Heart left ventricle (tissue), 16 donors: ENCODE measurements at regions not wholly inside any gene's neighbourhood (a gene's known extent, or its start where the extent isn't known, plus 50 kb on each side); places are given as distances from the start of the nearest gene placed in this dataset.

Source experiments
- ATAC-seq, 4 donors: fragments of 200-7000 bp; cut with Tn5 transposase; one replicate each; pipeline ENCODE4 v1.9.1; 2020 to 2022; ENCODE audit warnings: moderate library complexity in 4 of 4, mild to moderate bottlenecking in 3 of 4, moderate number of reproducible peaks in 1 of 4
- DNase-seq, 5 donors: peaks; one replicate each; pipeline ENCODE4 v3.0.0-alpha.2; 2020
- H3K27ac ChIP-seq, 12 donors: fragments of 200-600 bp; sonication (generic) in 4 of 12; one replicate each; pipeline versions ENCODE4 v1.5.0 to v1.8.0; 2016 to 2022; ENCODE audit warnings: mild to moderate bottlenecking in 2 of 12
- H3K27me3 ChIP-seq, 9 donors: fragments of 200-600 bp; sonication (generic) in 2 of 9; one replicate each; pipeline versions ENCODE4 v1.5.1 to v1.8.0; 2016 to 2022; ENCODE audit warnings: mild to moderate bottlenecking in 3 of 9
- H3K36me3 ChIP-seq, 9 donors: fragments of 200-600 bp; sonication (generic) in 2 of 9; one replicate each; pipeline versions ENCODE4 v1.5.0 to v1.8.0; 2018 to 2022; ENCODE audit warnings: mild to moderate bottlenecking in 2 of 9
- H3K4me1 ChIP-seq, 12 donors: fragments of 200-600 bp; sonication (generic) in 4 of 12; one replicate each; pipeline versions ENCODE4 v1.5.0 to v1.8.0; 2016 to 2022; ENCODE audit warnings: mild to moderate bottlenecking in 3 of 12
- H3K4me3 ChIP-seq, 12 donors: fragments of 200-600 bp; sonication (generic) in 4 of 12; one replicate each; pipeline versions ENCODE4 v1.5.0 to v1.8.0; 2017 to 2022; ENCODE audit warnings: mild to moderate bottlenecking in 9 of 12, moderate library complexity in 4 of 12
- H3K9me3 ChIP-seq, 12 donors: fragments of 200-600 bp; sonication (generic) in 4 of 12; one replicate each; pipeline versions ENCODE4 v1.5.0 to v1.8.0; 2016 to 2022; ENCODE audit warnings: mild to moderate bottlenecking in 1 of 12
- POLR2A ChIP-seq, 2 donors: fragments of 450-650 bp; IDR thresholded peaks; one replicate each; pipeline ENCODE4 v1.6.1; 2017; ENCODE audit warnings: antibody characterized with exemption in 2 of 2, mild to moderate bottlenecking in 2 of 2, moderate library complexity in 2 of 2
- WGBS, 4 donors: extraction: QIAGEN DNeasy Blood & Tissue Kit in 2 of 4; methylation state at CpG; one replicate each; pipeline versions ENCODE4 v1.1.5 to v1.1.7; 2013 to 2018; 5-methylcytosine and 5-hydroxymethylcytosine counted together
- intact Hi-C, 10 donors: fragments of 100-400 bp; cut with DNase I; formaldehyde crosslinking; loops; one replicate each; pipeline versions ENCODE4 v1.11.1 to v1.14.2; 2022
- TF ChIP-seq, protein P1 (sequence below), 12 donors: fragments of 200-600 bp; sonication (generic) in 4 of 12; IDR thresholded peaks; one replicate each; pipeline versions ENCODE4 v1.5.0 to v1.8.0; 2018 to 2022; ENCODE audit warnings: antibody characterized with exemption in 12 of 12, mild to moderate bottlenecking in 5 of 12
- donor health status: ischemic (EF 13 %, LVEDD 7.1; RV severe dilation, severe dysfunction).
- donor health status: healthy with polysubstance abuse.
- donor health status: DM: no; HTN: yes; CAD: no.
- donor health status: DM: no; HTN: no; CAD: no.
- donor health status: ischemic (EF 25% LVEDD 6.9; RV normal size, moderate dysfunction).
- donor health status: ischemic (EF 25% LVEDD 5.7; RV mildly dilated, moderate dysfunction).
- donor health status: healthy.
- donor health status: DM: yes; HTN: yes; CAD: no.
- donor health status: ischemic (EF 35%, LVEDD 5.7; RV mildly dilated, moderate dysfunction).
- donor health status: nonischemic (EF 11% LVEDD 7.7; RV severe dilation, severe dysfunction).
- donor health status: DM: yes; HTN: yes; CAD: no.
- donor health status: PGD.
- donor health status: ischemic (EF 29% LVEDD 5.4; RV normal size, mild dysfunction).
- donor health status: nonischemic (EF 23%, LVEDD 6.1; RV moderate dilation, normal function).

DNA sequence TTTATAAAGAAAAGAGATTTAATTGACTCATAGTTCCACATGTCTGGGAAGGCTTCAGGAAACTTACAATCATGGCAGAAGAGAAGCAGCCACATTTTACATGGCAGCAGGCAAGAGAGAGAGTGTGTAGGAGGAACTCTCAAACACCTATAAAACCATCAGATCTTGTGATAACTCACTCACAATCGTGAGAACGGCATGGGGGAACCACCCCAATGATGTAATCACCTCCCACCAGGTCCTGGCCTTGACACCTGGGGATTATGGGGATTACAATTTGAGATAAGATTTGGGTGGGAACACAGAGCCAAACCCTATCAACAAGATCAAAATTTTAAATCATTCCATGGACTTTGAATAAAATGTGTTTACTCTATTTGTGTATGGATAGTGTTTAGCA is 575.6 kb downstream of the ADCYAP1 start:
- WGBS, 4 donors, result 22 to 43% (median 38%) methylated on average over 2 of the region's 2 CpGs
- TF ChIP-seq POLR2A (IDR thresholded peaks at IDR 0.05), result no peak
- TF ChIP-seq, protein P1, sequence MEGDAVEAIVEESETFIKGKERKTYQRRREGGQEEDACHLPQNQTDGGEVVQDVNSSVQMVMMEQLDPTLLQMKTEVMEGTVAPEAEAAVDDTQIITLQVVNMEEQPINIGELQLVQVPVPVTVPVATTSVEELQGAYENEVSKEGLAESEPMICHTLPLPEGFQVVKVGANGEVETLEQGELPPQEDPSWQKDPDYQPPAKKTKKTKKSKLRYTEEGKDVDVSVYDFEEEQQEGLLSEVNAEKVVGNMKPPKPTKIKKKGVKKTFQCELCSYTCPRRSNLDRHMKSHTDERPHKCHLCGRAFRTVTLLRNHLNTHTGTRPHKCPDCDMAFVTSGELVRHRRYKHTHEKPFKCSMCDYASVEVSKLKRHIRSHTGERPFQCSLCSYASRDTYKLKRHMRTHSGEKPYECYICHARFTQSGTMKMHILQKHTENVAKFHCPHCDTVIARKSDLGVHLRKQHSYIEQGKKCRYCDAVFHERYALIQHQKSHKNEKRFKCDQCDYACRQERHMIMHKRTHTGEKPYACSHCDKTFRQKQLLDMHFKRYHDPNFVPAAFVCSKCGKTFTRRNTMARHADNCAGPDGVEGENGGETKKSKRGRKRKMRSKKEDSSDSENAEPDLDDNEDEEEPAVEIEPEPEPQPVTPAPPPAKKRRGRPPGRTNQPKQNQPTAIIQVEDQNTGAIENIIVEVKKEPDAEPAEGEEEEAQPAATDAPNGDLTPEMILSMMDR (IDR thresholded peaks at IDR 0.05), result no peak
- intact Hi-C loops, result no loop called here

DNA sequence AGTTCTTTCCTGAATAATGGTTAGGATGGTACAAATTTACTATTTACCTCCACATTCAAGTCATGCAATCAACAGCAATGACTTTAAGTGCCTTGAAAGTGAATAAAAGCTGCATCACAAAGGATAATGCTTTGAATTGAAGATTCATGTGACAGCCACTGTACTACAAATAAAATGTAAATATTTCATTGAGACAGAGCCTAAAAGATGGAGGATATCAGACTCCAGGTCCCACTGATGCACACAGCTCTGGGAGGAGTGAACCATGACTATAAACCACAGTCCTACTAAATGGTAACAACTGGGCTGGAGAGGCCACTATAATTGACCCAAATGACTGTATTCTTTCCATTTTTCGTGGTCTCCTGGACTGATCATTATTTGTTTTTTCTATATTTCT is 576.9 kb downstream of the ADCYAP1 start:
- Histone ChIP-seq H3K9me3 (no peaks in the 10 kb centered on the region), H3K4me3 (no peak overlapping the region), H3K36me3 (no peaks in the 10 kb centered on the region), H3K27ac (no peak overlapping the region), H3K4me1 (no peaks in the 10 kb centered on the region), H3K27me3 (no peaks in the 10 kb centered on the region)
- no peak for DNase-seq
- TF ChIP-seq, protein P1 (IDR thresholded peaks at IDR 0.05), result no peak
- intact Hi-C loops, result no loop called here
- no peak for ATAC-seq
- 53 to 64% (median 56%) methylated on average over 1 of the region's 1 CpG for WGBS, 4 donors

More for the DNA sequence above, 575.6 kb downstream of the ADCYAP1 start:
- H3K4me3 ChIP-seq, result no peak overlapping the region
- no peak for ATAC-seq
- no peaks in the 10 kb centered on the region for H3K9me3 ChIP-seq
- DNase-seq, result no peak
- no peaks in the 10 kb centered on the region for H3K4me1 ChIP-seq
- no peaks in the 10 kb centered on the region for H3K36me3 ChIP-seq
- no peaks in the 10 kb centered on the region for H3K27me3 ChIP-seq
- H3K27ac ChIP-seq, result no peak overlapping the region

DNA sequence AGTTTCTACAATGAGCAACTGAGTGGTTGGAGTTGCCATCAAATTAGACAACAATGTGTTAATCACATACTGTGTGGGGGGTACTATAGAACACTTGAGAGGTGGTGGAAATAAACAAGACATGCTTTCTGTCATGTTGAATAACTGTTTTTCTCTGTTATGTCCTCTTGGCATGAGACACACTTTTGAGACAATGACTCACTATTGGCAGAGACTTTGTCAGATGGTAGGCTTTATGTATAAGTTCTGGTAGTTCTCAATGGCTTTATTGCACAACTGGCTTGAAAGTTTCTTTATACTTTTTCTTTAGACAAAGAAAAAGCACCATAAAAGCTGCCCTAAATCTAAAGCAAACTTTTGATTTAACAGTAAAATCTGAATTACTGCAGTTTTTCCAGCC is 578.7 kb downstream of the ADCYAP1 start:
- TF ChIP-seq POLR2A (IDR thresholded peaks at IDR 0.05), result no peak
- TF ChIP-seq, protein P1 (IDR thresholded peaks at IDR 0.05), result no peak
- no peaks in the 10 kb centered on the region for H3K36me3 ChIP-seq
- no peak for ATAC-seq
- H3K9me3 ChIP-seq, result no peaks in the 10 kb centered on the region
- no peaks in the 10 kb centered on the region for H3K4me1 ChIP-seq
- DNase-seq, result no peak
- H3K27me3 ChIP-seq, result no peaks in the 10 kb centered on the region
- H3K4me3 ChIP-seq, result no peak overlapping the region
- H3K27ac ChIP-seq, result no peak overlapping the region
- intact Hi-C loops, result no loop called here

DNA sequence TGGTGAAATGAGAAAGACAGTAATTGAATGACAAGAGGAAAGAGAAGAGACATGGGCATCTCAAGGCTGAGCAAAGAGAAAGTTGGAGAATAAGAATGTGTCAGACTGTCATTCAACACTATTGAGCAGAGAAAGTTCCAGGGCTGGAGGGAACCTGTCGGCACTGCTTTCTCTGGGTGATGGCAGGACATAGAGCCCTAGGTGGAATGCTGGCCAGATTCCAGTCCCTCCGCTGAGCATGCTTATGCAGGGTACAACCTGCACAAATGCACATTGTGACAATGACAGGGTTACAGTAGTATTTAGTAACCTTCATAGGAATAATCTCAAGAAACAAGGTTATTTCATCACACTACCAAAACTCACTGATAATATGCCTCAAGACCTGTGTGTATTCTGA is 582.8 kb downstream of the ADCYAP1 start:
- Histone ChIP-seq H3K9me3 (peaks cover 0 to 10% (median 0%) of the 10 kb centered on the region in 12 donors), H3K27ac (no peak overlapping the region), H3K27me3 (no peaks in the 10 kb centered on the region), H3K36me3 (no peaks in the 10 kb centered on the region), H3K4me3 (no peak overlapping the region), H3K4me1 (no peaks in the 10 kb centered on the region)
- intact Hi-C loops, result no loop called here
- ATAC-seq, result no peak
- DNase-seq, result no peak
- 63 to 72% (median 64%) methylated on average over 2 of the region's 2 CpGs for WGBS, 4 donors
- TF ChIP-seq, protein P1 (IDR thresholded peaks at IDR 0.05), result no peak
- no peak for TF ChIP-seq POLR2A (IDR thresholded peaks at IDR 0.05)
